ENCODE measurements at regions not wholly inside any gene's neighbourhood (a gene's known extent, or its start where the extent isn't known, plus 50 kb on each side); places are given as distances from the start of the nearest gene placed in this dataset.

DNA sequence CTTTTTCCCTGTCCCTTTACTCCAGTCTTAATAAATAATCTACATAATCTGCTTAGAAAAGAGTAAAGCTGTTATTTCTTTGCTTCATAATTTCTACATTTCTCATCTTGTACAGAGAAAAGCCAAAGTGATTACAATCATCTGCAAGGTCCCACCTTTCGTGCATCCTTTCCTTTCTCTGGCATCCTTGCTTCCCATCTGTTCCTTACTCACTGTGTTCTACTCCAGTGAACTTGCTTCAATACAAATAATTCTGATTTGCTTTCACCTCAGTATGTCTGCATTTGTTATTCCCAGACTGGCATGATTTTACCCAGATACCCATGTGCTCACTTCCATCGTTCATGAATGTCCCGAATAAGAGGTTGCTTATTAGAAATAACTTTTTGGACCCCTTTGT lies 99.4 kb upstream of the DSEL start:
- Histone ChIP-seq H3K9me3 (ENCODE audit: insufficient read depth, low read depth) (no peaks in the 10 kb centered on the region), H3F3A (ENCODE audit: insufficient read depth, low read depth) (no peaks in the 10 kb centered on the region), H3K27me3 (ENCODE audit: insufficient read depth, low read depth) (no peaks in the 10 kb centered on the region), H3K36me3 (ENCODE audit: low read depth) (no peaks in the 10 kb centered on the region), H2AFZ (no peak overlapping the region), H4K20me1 (ENCODE audit: insufficient read depth) (no peaks in the 10 kb centered on the region), H3K4me1 (replicated peaks; ENCODE audit: insufficient read depth) (0 out of 2 replicates have a peak, but pooled peaks cover 3% of the 10 kb centered on the region), H3K27ac (no peak overlapping the region), H3K4me2 (no peak overlapping the region), H3K79me2 (ENCODE audit: low read depth) (no peaks in the 10 kb centered on the region), H3K4me3 (no peak overlapping the region), H3K9me2 (ENCODE audit: insufficient read depth) (no peaks in the 10 kb centered on the region)
- intact Hi-C loops (cut with micrococcal nuclease; ENCODE audit: unreplicated experiment), result no loop called here
- TF ChIP-seq, protein P1, sequence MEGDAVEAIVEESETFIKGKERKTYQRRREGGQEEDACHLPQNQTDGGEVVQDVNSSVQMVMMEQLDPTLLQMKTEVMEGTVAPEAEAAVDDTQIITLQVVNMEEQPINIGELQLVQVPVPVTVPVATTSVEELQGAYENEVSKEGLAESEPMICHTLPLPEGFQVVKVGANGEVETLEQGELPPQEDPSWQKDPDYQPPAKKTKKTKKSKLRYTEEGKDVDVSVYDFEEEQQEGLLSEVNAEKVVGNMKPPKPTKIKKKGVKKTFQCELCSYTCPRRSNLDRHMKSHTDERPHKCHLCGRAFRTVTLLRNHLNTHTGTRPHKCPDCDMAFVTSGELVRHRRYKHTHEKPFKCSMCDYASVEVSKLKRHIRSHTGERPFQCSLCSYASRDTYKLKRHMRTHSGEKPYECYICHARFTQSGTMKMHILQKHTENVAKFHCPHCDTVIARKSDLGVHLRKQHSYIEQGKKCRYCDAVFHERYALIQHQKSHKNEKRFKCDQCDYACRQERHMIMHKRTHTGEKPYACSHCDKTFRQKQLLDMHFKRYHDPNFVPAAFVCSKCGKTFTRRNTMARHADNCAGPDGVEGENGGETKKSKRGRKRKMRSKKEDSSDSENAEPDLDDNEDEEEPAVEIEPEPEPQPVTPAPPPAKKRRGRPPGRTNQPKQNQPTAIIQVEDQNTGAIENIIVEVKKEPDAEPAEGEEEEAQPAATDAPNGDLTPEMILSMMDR (conservative IDR thresholded peaks at IDR 0.05), result no peak
- TF ChIP-seq EZH2 (IDR thresholded peaks at IDR 0.05; ENCODE audit: low read depth), result no peak
- BruUV-seq (replicated peaks), result no TSS peak
- DNase-seq, result no peak
- ChIA-PET CTCF (no interaction called here), POLR2A (ENCODE audit: unreplicated experiment) (no interaction called here)

DNA sequence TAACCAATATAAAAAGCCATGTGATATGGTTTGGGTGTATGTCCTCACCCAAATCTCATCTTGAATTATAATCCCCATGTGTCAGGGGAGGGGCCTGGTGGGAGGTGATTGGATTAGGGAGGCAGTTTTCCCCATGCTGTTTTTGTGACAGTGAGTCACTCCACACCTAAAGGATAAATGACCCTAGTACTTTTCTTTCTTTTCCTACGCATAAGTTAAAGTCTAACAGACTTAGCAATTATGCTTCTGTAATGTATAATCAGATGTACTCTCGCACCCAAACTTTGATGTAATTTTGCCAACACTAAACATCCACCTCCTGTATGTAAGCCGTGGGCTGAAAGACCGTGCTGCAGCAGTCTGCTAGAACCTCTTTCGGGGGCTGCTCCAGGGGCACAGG lies 97.2 kb upstream of the DSEL start:
- Histone ChIP-seq H3K4me3 (no peak overlapping the region), H3K27ac (no peak overlapping the region), H3K4me1 (replicated peaks; ENCODE audit: insufficient read depth) (0 out of 2 replicates have a peak, but pooled peaks cover 3% of the 10 kb centered on the region), H3K27me3 (ENCODE audit: insufficient read depth, low read depth) (no peaks in the 10 kb centered on the region), H4K20me1 (ENCODE audit: insufficient read depth) (no peaks in the 10 kb centered on the region), H3K9me2 (ENCODE audit: insufficient read depth) (no peaks in the 10 kb centered on the region), H2AFZ (no peak overlapping the region), H3K79me2 (ENCODE audit: low read depth) (no peaks in the 10 kb centered on the region), H3K4me2 (no peak overlapping the region), H3K36me3 (ENCODE audit: low read depth) (no peaks in the 10 kb centered on the region), H3K9me3 (ENCODE audit: insufficient read depth, low read depth) (no peaks in the 10 kb centered on the region), H3F3A (ENCODE audit: insufficient read depth, low read depth) (no peaks in the 10 kb centered on the region)
- BruUV-seq (replicated peaks), result no TSS peak
- intact Hi-C loops (cut with micrococcal nuclease; ENCODE audit: unreplicated experiment), result no loop called here
- ChIA-PET CTCF (no interaction called here), POLR2A (ENCODE audit: unreplicated experiment) (no interaction called here)
- no peak for DNase-seq
- TF ChIP-seq, protein P1 (conservative IDR thresholded peaks at IDR 0.05), result no peak
- no peak for TF ChIP-seq EZH2 (IDR thresholded peaks at IDR 0.05; ENCODE audit: low read depth)

DNA sequence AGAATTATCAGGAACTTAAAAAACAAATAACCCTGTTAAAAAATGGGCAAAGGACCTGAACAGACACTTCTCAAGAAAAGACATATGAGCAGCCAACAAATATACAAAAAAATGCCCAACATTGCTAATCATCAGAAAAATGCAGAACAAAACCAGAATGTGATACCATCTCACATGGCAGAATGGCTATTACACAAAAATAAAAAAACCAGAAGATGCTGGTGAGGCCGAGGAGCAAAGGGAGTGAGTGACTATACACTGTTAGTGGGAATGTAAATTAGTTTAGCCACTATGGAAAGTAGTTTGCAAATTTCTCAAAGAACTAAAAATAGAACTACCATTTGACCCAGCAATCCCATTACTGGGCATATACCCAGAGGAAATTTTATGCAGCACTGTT lies 95.8 kb upstream of the DSEL start:
- no TSS peak for BruUV-seq (replicated peaks)
- H3K27me3 ChIP-seq (ENCODE audit: insufficient read depth, low read depth), result no peaks in the 10 kb centered on the region
- H4K20me1 ChIP-seq (ENCODE audit: insufficient read depth), result no peaks in the 10 kb centered on the region
- no peak overlapping the region for H3K4me2 ChIP-seq
- H3K9me2 ChIP-seq (ENCODE audit: insufficient read depth), result no peaks in the 10 kb centered on the region
- CTCF ChIA-PET, result no interaction called here
- POLR2A ChIA-PET (ENCODE audit: unreplicated experiment), result no interaction called here
- no peak for DNase-seq
- no peaks in the 10 kb centered on the region for H3K36me3 ChIP-seq (ENCODE audit: low read depth)
- H3K27ac ChIP-seq, result no peak overlapping the region
- no peaks in the 10 kb centered on the region for H3K9me3 ChIP-seq (ENCODE audit: insufficient read depth, low read depth)
- intact Hi-C loops (cut with micrococcal nuclease; ENCODE audit: unreplicated experiment), result no loop called here
- H3K4me1 ChIP-seq (replicated peaks; ENCODE audit: insufficient read depth), result no peaks in the 10 kb centered on the region
- no peaks in the 10 kb centered on the region for H3K79me2 ChIP-seq (ENCODE audit: low read depth)
- TF ChIP-seq, protein P1 (conservative IDR thresholded peaks at IDR 0.05), result no peak
- no peak for TF ChIP-seq EZH2 (IDR thresholded peaks at IDR 0.05; ENCODE audit: low read depth)
- no peak overlapping the region for H2AFZ ChIP-seq
- no peaks in the 10 kb centered on the region for H3F3A ChIP-seq (ENCODE audit: insufficient read depth, low read depth)
- no peak overlapping the region for H3K4me3 ChIP-seq
